Glutamatergic neuron (in vitro differentiated cells): ENCODE measurements at regions not wholly inside any gene's neighbourhood (a gene's known extent, or its start where the extent isn't known, plus 50 kb on each side); places are given as distances from the start of the nearest gene placed in this dataset.

ENCODE experiments used
- DNase-seq: peaks from one replicate; pipeline ENCODE4 v3.0.0; 2022
- H3K27ac Mint-ChIP-seq: one replicate; pipeline ENCODE4 v1.8.0; 2020; ENCODE audit warnings: mild to moderate bottlenecking, mixed read lengths, inconsistent platforms; ENCODE audit not compliant: unreplicated experiment
- H3K27me3 Mint-ChIP-seq: one replicate; pipeline ENCODE4 v1.8.0; 2020; ENCODE audit warnings: mild to moderate bottlenecking, moderate library complexity, mixed read lengths, inconsistent platforms; ENCODE audit not compliant: unreplicated experiment
- H3K36me3 Mint-ChIP-seq: one replicate; pipeline ENCODE4 v1.8.0; 2020; ENCODE audit warnings: mild to moderate bottlenecking, mixed read lengths, inconsistent platforms; ENCODE audit not compliant: unreplicated experiment
- H3K4me1 Mint-ChIP-seq: one replicate; pipeline ENCODE4 v1.8.0; 2020; ENCODE audit warnings: mild to moderate bottlenecking, low read depth, mixed read lengths, inconsistent platforms; ENCODE audit not compliant: unreplicated experiment
- H3K4me3 Mint-ChIP-seq: one replicate; pipeline ENCODE4 v1.8.0; 2020; ENCODE audit warnings: mild to moderate bottlenecking, mixed read lengths, inconsistent platforms; ENCODE audit not compliant: unreplicated experiment
- H3K9me3 Mint-ChIP-seq: one replicate; pipeline ENCODE4 v1.8.0; 2020; ENCODE audit warnings: mild to moderate bottlenecking, moderate library complexity, mixed read lengths, inconsistent platforms; ENCODE audit not compliant: unreplicated experiment
- CTCF ChIP-seq: fragments of 200-600 bp; sonication (generic); IDR thresholded peaks from one replicate; pipeline ENCODE4 v1.5.0; 2021; ENCODE audit not compliant: partially characterized antibody, unreplicated experiment

GRCh38 chr13:57858376-57858775 lies 226.8 kb downstream of the PCDH17 start:
- no peak for DNase-seq
- H3K36me3 Mint-ChIP-seq = no peaks in the 10 kb centered on the region
- H3K27ac Mint-ChIP-seq = no peak overlapping the region
- H3K9me3 Mint-ChIP-seq = no peaks in the 10 kb centered on the region
- H3K4me3 Mint-ChIP-seq = no peak overlapping the region
- TF ChIP-seq CTCF = no peak
- no peaks in the 10 kb centered on the region for H3K4me1 Mint-ChIP-seq
- H3K27me3 Mint-ChIP-seq = no peaks in the 10 kb centered on the region

DNA sequence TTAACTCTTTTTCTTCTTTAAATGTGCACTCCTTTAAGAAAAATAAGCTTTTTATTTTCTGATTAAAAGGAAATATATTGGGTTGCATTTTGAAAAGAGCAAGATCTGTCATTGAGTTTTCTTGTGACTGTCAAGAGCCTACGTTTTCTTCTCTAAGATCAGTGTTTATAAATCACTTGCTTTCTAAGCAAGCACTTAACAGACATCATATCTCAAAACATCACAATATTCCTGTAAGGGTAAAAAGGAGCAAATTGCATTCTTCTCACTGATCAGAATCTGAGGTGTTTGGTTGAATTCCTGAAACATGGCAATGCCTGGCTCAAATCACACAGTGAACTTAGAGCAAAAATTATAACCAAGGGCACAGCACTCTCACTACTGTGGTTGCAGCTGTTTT lies 231.3 kb downstream of the PCDH17 start:
- H3K9me3 Mint-ChIP-seq = peaks cover 2% of the 10 kb centered on the region
- H3K4me1 Mint-ChIP-seq = no peaks in the 10 kb centered on the region
- peaks cover 4% of the 10 kb centered on the region for H3K36me3 Mint-ChIP-seq
- no peak for TF ChIP-seq CTCF
- no peaks in the 10 kb centered on the region for H3K27me3 Mint-ChIP-seq
- DNase-seq = no peak
- H3K4me3 Mint-ChIP-seq = no peak overlapping the region
- no peak overlapping the region for H3K27ac Mint-ChIP-seq

GRCh38 chr13:57865600-57866294 lies 234.2 kb downstream of the PCDH17 start:
- H3K4me1 Mint-ChIP-seq = no peaks in the 10 kb centered on the region
- no peak for DNase-seq
- H3K27ac Mint-ChIP-seq = no peak overlapping the region
- no peaks in the 10 kb centered on the region for H3K27me3 Mint-ChIP-seq
- TF ChIP-seq CTCF = no peak
- H3K9me3 Mint-ChIP-seq = peaks cover 2% of the 10 kb centered on the region
- peaks cover 4% of the 10 kb centered on the region for H3K36me3 Mint-ChIP-seq
- H3K4me3 Mint-ChIP-seq = no peak overlapping the region

- DNase-seq = no peak
- no peaks in the 10 kb centered on the region for H3K36me3 Mint-ChIP-seq
- H3K4me3 Mint-ChIP-seq = no peak overlapping the region
- no peak for TF ChIP-seq CTCF
- H3K27ac Mint-ChIP-seq = no peak overlapping the region
- no peaks in the 10 kb centered on the region for H3K27me3 Mint-ChIP-seq
- H3K4me1 Mint-ChIP-seq = no peaks in the 10 kb centered on the region
- H3K9me3 Mint-ChIP-seq = no peaks in the 10 kb centered on the region
Observed at GRCh38 chr13:57874530-57874929, 243.0 kb downstream of the PCDH17 start.

GRCh38 chr13:57877601-57878000 lies 246.1 kb downstream of the PCDH17 start:
- H3K27me3 Mint-ChIP-seq = no peaks in the 10 kb centered on the region
- no peaks in the 10 kb centered on the region for H3K9me3 Mint-ChIP-seq
- no peaks in the 10 kb centered on the region for H3K36me3 Mint-ChIP-seq
- H3K27ac Mint-ChIP-seq = no peak overlapping the region
- DNase-seq = no peak
- H3K4me1 Mint-ChIP-seq = no peaks in the 10 kb centered on the region
- no peak for TF ChIP-seq CTCF
- H3K4me3 Mint-ChIP-seq = no peak overlapping the region
